Ishikawa (cell line): ENCODE measurements at regions not wholly inside any gene's neighbourhood (a gene's known extent, or its start where the extent isn't known, plus 50 kb on each side); places are given as distances from the start of the nearest gene placed in this dataset.

Experiments used
- CEBPB ChIP-seq: IDR thresholded peaks from 2 replicates; pipeline ENCODE4 v1.6.1; 2012
- CREB1 ChIP-seq: IDR thresholded peaks from 2 replicates; pipeline ENCODE4 v1.6.1; 2012; ENCODE audit warnings: low read depth
- EGR1 ChIP-seq: IDR thresholded peaks from 2 replicates; pipeline ENCODE4 v1.6.1; 2012
- EP300 ChIP-seq: IDR thresholded peaks from 2 replicates; pipeline ENCODE4 v1.6.1; 2012; ENCODE audit warnings: borderline replicate concordance
- FOXM1 ChIP-seq: IDR thresholded peaks from 2 replicates; pipeline ENCODE4 v1.6.1; 2012; ENCODE audit warnings: low read depth, borderline replicate concordance
- NFIC ChIP-seq: IDR thresholded peaks from 2 replicates; pipeline ENCODE4 v1.6.1; 2012
- RAD21 ChIP-seq: IDR thresholded peaks from 2 replicates; pipeline ENCODE4 v1.6.1; 2012; ENCODE audit warnings: low read depth
- TAF1 ChIP-seq: IDR thresholded peaks from 2 replicates; pipeline ENCODE4 v1.6.1; 2012; ENCODE audit warnings: low read depth, mild to moderate bottlenecking
- TCF12 ChIP-seq: IDR thresholded peaks from 2 replicates; pipeline ENCODE4 v1.6.1; 2012; ENCODE audit warnings: low read depth
- TEAD4 ChIP-seq: IDR thresholded peaks from 2 replicates; pipeline ENCODE4 v1.6.1; 2012
- YY1 ChIP-seq: IDR thresholded peaks from 2 replicates; pipeline ENCODE4 v1.6.1; 2012; ENCODE audit warnings: low read depth
- ZBTB7A ChIP-seq: IDR thresholded peaks from 2 replicates; pipeline ENCODE4 v1.6.1; 2012; ENCODE audit warnings: low read depth
- TF ChIP-seq, protein P1 (sequence below): IDR thresholded peaks from 2 replicates; pipeline ENCODE4 v1.6.1; 2012; ENCODE audit warnings: low read depth, mild to moderate bottlenecking
- TF ChIP-seq, protein P2 (sequence below): IDR thresholded peaks from 2 replicates; pipeline ENCODE4 v1.6.1; 2012
- TF ChIP-seq, protein P3 (sequence below): IDR thresholded peaks from 2 replicates; pipeline ENCODE4 v1.6.1; 2012

DNA sequence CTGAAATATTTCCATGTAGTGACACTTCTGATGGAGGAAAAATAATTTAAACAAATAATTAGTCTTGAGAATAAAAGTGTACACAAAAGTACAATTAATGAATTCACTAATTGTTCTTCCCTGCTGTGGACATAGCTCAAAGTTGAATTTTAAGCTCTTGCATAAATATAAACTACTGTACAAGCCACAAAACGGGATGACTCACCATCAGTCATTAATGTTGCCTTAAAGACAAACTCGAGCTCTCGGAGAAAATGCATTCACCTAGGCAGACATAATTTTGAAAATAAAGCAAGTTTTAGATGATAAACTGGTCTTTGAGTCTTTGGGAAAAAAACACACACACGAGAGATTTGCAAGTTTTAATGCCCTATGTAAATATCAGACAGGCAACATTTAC is 436.4 kb downstream of the ZNF521 start:
- TF ChIP-seq EP300 (no peak), NFIC (no peak), EGR1 (no peak), RAD21 (no peak), ZBTB7A (no peak), CEBPB (no peak), TCF12 (no peak), TEAD4 (no peak), CREB1 (no peak), FOXM1 (no peak), TAF1 (no peak), YY1 (no peak)
- TF ChIP-seq, protein P1, sequence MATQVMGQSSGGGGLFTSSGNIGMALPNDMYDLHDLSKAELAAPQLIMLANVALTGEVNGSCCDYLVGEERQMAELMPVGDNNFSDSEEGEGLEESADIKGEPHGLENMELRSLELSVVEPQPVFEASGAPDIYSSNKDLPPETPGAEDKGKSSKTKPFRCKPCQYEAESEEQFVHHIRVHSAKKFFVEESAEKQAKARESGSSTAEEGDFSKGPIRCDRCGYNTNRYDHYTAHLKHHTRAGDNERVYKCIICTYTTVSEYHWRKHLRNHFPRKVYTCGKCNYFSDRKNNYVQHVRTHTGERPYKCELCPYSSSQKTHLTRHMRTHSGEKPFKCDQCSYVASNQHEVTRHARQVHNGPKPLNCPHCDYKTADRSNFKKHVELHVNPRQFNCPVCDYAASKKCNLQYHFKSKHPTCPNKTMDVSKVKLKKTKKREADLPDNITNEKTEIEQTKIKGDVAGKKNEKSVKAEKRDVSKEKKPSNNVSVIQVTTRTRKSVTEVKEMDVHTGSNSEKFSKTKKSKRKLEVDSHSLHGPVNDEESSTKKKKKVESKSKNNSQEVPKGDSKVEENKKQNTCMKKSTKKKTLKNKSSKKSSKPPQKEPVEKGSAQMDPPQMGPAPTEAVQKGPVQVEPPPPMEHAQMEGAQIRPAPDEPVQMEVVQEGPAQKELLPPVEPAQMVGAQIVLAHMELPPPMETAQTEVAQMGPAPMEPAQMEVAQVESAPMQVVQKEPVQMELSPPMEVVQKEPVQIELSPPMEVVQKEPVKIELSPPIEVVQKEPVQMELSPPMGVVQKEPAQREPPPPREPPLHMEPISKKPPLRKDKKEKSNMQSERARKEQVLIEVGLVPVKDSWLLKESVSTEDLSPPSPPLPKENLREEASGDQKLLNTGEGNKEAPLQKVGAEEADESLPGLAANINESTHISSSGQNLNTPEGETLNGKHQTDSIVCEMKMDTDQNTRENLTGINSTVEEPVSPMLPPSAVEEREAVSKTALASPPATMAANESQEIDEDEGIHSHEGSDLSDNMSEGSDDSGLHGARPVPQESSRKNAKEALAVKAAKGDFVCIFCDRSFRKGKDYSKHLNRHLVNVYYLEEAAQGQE = no peak
- TF ChIP-seq, protein P2, sequence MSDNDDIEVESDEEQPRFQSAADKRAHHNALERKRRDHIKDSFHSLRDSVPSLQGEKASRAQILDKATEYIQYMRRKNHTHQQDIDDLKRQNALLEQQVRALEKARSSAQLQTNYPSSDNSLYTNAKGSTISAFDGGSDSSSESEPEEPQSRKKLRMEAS = no peak
- TF ChIP-seq, protein P3, sequence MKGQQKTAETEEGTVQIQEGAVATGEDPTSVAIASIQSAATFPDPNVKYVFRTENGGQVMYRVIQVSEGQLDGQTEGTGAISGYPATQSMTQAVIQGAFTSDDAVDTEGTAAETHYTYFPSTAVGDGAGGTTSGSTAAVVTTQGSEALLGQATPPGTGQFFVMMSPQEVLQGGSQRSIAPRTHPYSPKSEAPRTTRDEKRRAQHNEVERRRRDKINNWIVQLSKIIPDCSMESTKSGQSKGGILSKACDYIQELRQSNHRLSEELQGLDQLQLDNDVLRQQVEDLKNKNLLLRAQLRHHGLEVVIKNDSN = no peak

DNA sequence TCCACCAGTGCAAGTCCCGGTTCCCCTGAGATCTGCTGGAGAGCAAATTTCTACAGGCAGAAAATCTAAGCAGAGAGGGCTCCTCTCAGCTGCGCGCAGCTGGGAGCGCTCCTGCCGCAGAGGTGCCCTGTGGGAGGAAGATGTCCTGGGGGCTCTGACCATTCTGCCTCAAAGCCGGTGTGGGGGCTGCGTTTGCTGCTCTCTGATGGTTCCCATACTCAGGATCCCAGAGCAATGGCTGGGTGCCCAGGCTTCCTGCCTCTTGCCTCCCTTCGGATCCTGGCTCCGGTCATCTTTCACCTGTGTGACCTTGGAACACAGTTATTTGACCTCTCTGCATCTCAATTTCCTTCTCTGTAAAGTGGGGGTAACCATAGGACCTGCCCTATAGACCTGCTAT is 434.2 kb downstream of the ZNF521 start:
- no peak for TF ChIP-seq EP300

DNA sequence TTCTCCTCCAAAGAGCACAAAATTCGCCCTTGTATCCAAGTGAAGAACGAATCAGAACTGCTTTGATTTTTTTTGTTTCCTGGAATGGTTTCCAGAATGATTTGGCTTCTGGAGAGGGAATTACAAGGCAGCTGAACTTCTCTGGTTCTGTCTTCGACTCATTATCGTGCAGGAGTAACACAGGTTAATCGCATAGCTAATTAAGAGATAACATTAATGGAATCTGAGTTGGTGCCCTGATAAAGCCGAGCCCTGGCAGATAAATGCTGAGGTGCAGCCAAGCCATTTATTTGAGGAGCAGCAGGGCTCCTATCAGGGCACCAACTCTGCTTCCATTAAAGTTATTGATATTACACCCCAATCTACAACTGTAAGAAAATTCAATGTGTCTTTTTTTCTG is 433.7 kb downstream of the ZNF521 start:
- no peak for TF ChIP-seq CEBPB
- no peak for TF ChIP-seq ZBTB7A
- TF ChIP-seq TCF12 = no peak
- TF ChIP-seq CREB1 = no peak
- TF ChIP-seq, protein P2 = no peak
- no peak for TF ChIP-seq TAF1

DNA sequence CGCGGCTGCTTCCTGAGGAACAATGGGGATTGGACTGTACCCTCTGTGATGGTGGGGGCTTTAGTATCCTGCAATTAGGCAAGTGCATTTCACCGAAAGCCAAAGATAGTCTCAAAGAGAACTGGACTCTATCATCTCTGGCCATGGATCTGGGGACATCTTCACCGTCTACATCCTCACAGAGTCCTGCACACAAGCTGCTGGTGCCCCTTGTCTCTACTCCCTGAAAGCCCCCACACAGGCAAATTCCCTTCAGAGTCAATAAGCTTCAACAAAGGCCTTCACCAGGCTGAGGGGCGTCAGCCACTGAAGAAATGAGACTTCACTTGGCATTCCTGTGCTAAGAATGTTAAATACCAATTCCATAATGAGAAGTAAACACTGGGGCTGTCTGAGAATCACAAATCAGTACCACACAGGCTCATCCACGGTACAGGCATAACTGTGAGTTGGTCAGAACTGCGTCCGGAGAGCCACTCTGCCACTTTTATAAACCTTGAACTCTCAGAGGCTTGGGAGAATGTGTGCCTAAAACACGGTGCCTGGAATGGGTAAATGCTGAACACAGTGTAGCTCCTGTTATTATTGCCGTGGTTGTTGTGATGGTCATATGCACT is 432.7 kb downstream of the ZNF521 start:
- TF ChIP-seq EGR1 (no peak), CREB1 (no peak), FOXM1 (no peak), YY1 (no peak), TEAD4 (no peak), TCF12 (no peak), EP300 (no peak), NFIC (no peak)
- TF ChIP-seq, protein P3 = no peak
- TF ChIP-seq, protein P1 = no peak

DNA sequence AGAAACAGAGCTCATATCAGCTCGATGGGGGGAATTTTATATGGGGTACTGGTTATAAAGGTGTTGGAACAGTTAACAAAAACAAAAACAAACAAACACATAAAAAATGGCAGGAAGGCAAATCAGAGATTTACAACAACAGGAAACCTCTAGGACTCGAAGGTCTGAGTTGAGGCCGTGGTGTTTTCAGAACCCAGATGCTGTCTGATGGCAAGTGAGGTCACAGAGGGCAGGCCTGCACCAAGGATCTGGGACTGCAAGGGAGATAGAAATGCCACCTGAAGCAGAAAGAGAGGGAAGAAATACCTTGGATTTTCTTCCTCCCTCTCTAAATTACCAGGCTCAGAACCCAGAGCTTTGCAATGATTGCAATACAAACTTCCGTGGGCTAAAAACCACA is 429.5 kb downstream of the ZNF521 start:
- TF ChIP-seq CREB1 = no peak
- no peak for TF ChIP-seq FOXM1
- no peak for TF ChIP-seq NFIC
- no peak for TF ChIP-seq YY1
- TF ChIP-seq, protein P3 = no peak
- TF ChIP-seq TEAD4 = no peak
- no peak for TF ChIP-seq ZBTB7A
- TF ChIP-seq CEBPB = no peak
- no peak for TF ChIP-seq RAD21
- no peak for TF ChIP-seq EGR1
- TF ChIP-seq TAF1 = no peak
- no peak for TF ChIP-seq EP300
- TF ChIP-seq, protein P2 = no peak
- no peak for TF ChIP-seq TCF12
- TF ChIP-seq, protein P1 = no peak
